ENCODE measurements at regions not wholly inside any gene's neighbourhood (a gene's known extent, or its start where the extent isn't known, plus 50 kb on each side); places are given as distances from the start of the nearest gene placed in this dataset.

DNA sequence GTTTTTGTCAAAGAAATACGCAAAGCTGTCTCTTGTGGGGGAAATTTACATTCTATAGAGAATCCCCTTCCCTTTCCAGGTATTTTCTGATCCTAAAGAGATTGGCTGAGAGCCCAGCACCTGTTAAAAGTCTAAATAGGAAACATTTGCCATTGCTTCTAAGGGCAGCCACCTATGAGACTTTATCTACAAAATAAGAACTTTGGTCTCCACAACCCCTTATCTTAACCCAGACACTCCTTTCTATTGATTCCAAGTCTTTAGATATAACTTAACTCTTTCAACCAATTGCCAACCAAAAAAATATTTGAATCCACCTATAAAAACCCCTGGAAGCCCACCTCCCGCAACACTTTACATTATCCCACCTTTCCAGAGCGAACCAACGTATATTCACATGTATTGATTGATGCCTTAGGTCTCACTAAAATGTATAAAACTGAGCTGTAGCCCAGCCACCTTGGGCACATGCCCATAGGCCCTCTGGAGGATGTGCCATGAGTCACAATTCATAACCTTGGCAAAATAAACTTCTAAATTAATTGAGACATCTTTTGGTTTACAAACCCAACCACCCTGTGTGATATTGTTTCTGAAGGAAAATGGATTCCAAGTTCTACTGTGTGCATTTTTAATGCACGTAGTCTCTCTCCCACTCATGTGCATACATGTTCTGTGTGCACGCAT is 211.4 kb downstream of the GAS1 start:
- TF ChIP-seq, protein P1, sequence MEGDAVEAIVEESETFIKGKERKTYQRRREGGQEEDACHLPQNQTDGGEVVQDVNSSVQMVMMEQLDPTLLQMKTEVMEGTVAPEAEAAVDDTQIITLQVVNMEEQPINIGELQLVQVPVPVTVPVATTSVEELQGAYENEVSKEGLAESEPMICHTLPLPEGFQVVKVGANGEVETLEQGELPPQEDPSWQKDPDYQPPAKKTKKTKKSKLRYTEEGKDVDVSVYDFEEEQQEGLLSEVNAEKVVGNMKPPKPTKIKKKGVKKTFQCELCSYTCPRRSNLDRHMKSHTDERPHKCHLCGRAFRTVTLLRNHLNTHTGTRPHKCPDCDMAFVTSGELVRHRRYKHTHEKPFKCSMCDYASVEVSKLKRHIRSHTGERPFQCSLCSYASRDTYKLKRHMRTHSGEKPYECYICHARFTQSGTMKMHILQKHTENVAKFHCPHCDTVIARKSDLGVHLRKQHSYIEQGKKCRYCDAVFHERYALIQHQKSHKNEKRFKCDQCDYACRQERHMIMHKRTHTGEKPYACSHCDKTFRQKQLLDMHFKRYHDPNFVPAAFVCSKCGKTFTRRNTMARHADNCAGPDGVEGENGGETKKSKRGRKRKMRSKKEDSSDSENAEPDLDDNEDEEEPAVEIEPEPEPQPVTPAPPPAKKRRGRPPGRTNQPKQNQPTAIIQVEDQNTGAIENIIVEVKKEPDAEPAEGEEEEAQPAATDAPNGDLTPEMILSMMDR (IDR thresholded peaks at IDR 0.05), result no peak
- no peak for TF ChIP-seq EZH2 (IDR thresholded peaks at IDR 0.05; ENCODE audit: borderline replicate concordance, insufficient read depth, low read depth, low read length, poor library complexity, severe bottlenecking)
